OCI-LY1 (cell line): ENCODE measurements at regions not wholly inside any gene's neighbourhood (a gene's known extent, or its start where the extent isn't known, plus 50 kb on each side); places are given as distances from the start of the nearest gene placed in this dataset.

Source experiments
- EZH2 ChIP-seq: fragments of 200-600 bp; sonication (generic), shearing (Covaris generic); IDR thresholded peaks from 2 replicates; pipeline ENCODE4 v1.8.0; 2017; ENCODE audit warnings: borderline replicate concordance, mixed run types, mild to moderate bottlenecking, antibody characterized with exemption, low read length, moderate library complexity, mixed read lengths
- TF ChIP-seq, protein P1 (sequence below): fragments of 200-600 bp; sonication (generic), shearing (Covaris generic); IDR thresholded peaks from 2 replicates; pipeline ENCODE4 v1.5.1; 2017; ENCODE audit warnings: mild to moderate bottlenecking, antibody characterized with exemption, low read length, moderate library complexity, mixed read lengths

GRCh38 chr2:65944213-65944612 is 490.7 kb upstream of the MEIS1 start:
- TF ChIP-seq, protein P1, sequence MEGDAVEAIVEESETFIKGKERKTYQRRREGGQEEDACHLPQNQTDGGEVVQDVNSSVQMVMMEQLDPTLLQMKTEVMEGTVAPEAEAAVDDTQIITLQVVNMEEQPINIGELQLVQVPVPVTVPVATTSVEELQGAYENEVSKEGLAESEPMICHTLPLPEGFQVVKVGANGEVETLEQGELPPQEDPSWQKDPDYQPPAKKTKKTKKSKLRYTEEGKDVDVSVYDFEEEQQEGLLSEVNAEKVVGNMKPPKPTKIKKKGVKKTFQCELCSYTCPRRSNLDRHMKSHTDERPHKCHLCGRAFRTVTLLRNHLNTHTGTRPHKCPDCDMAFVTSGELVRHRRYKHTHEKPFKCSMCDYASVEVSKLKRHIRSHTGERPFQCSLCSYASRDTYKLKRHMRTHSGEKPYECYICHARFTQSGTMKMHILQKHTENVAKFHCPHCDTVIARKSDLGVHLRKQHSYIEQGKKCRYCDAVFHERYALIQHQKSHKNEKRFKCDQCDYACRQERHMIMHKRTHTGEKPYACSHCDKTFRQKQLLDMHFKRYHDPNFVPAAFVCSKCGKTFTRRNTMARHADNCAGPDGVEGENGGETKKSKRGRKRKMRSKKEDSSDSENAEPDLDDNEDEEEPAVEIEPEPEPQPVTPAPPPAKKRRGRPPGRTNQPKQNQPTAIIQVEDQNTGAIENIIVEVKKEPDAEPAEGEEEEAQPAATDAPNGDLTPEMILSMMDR, result no peak
- no peak for TF ChIP-seq EZH2
